ENCODE measurements at regions not wholly inside any gene's neighbourhood (a gene's known extent, or its start where the extent isn't known, plus 50 kb on each side); places are given as distances from the start of the nearest gene placed in this dataset.

DNA sequence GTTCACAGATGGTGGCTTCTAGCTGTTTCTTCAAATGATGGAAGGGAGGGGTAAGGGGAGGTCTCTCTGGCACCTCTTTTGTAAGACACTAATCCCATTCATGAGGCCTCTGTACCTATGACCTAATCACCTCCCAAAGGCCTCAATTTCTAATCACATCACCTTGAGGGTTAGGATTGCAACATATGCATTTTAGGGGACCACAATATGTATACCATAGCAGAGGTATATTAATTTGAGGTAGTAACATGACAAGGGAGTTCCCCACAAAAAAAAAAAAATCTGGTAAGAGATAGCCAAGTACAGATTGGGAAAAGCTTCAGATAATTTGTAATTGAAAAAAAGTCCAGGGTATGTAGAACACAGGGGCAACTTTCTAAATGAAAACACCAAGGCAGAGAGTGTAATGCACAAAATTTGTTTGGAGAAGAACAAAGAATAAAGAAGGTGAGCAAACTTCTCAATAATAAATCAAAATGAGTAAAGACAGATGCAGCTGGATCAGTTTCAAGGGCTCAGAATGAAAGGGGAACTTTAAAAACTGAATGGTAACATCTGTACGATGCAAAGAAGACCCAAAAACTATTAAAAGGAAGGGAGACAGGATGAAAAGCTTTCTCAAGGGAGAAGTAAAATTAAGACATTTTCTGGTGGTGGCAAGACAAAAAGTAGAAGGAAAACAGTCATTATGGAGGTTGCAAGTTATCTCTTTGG lies 125.5 kb upstream of the DCN start:
- Histone ChIP-seq H3K9ac (no peak overlapping the region), H4K20me1 (ENCODE audit: insufficient read depth) (no peaks in the 10 kb centered on the region), H2AFZ (ENCODE audit: low read depth) (no peak overlapping the region), H3K4me1 (ENCODE audit: low read depth, poor library complexity, severe bottlenecking) (no peaks in the 10 kb centered on the region), H3K36me3 (ENCODE audit: insufficient read depth) (no peaks in the 10 kb centered on the region), H3K4me2 (no peak overlapping the region), H3K27me3 (ENCODE audit: insufficient read depth, low read depth) (no peaks in the 10 kb centered on the region), H3K27ac (no peak overlapping the region), H3K4me3 (IDR thresholded peaks at IDR 0.05; ENCODE audit: insufficient read depth, low read depth, low read length) (no peak overlapping the region), H3K79me2 (ENCODE audit: insufficient read depth, low read depth) (no peaks in the 10 kb centered on the region)
- TF ChIP-seq, protein P1, sequence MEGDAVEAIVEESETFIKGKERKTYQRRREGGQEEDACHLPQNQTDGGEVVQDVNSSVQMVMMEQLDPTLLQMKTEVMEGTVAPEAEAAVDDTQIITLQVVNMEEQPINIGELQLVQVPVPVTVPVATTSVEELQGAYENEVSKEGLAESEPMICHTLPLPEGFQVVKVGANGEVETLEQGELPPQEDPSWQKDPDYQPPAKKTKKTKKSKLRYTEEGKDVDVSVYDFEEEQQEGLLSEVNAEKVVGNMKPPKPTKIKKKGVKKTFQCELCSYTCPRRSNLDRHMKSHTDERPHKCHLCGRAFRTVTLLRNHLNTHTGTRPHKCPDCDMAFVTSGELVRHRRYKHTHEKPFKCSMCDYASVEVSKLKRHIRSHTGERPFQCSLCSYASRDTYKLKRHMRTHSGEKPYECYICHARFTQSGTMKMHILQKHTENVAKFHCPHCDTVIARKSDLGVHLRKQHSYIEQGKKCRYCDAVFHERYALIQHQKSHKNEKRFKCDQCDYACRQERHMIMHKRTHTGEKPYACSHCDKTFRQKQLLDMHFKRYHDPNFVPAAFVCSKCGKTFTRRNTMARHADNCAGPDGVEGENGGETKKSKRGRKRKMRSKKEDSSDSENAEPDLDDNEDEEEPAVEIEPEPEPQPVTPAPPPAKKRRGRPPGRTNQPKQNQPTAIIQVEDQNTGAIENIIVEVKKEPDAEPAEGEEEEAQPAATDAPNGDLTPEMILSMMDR (conservative IDR thresholded peaks at IDR 0.05; ENCODE audit: low read depth, low read length): no peak

DNA sequence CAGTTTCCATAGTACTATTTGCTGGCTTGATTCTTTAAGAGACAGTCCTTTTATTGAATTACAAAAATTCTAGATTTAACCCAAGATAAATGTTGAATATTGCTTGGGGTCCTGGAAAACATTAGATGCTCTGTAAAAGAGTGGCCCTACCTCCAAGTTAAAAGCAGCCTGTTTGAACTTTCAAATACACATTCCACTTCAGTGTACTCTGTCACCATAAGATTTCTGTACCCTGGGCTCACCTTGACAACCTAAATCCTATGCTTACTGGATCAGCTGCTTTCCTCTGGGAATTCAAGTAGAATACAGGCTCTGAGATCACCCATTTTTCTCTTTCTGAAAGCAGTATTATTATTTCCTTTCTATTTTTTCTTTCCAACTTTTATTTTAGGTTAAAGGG lies 107.7 kb upstream of the DCN start:
- H3K4me2 ChIP-seq: no peak overlapping the region
- no peaks in the 10 kb centered on the region for H3K36me3 ChIP-seq (ENCODE audit: insufficient read depth)
- H3K9ac ChIP-seq: no peak overlapping the region
- no peaks in the 10 kb centered on the region for H3K4me1 ChIP-seq (ENCODE audit: low read depth, poor library complexity, severe bottlenecking)
- no peaks in the 10 kb centered on the region for H3K27me3 ChIP-seq (ENCODE audit: insufficient read depth, low read depth)
- no peaks in the 10 kb centered on the region for H4K20me1 ChIP-seq (ENCODE audit: insufficient read depth)
- TF ChIP-seq, protein P1 (conservative IDR thresholded peaks at IDR 0.05; ENCODE audit: low read depth, low read length): no peak
- no peaks in the 10 kb centered on the region for H3K79me2 ChIP-seq (ENCODE audit: insufficient read depth, low read depth)
- no peak overlapping the region for H3K27ac ChIP-seq
- H2AFZ ChIP-seq (ENCODE audit: low read depth): no peak overlapping the region
- no peak overlapping the region for H3K4me3 ChIP-seq (IDR thresholded peaks at IDR 0.05; ENCODE audit: insufficient read depth, low read depth, low read length)

DNA sequence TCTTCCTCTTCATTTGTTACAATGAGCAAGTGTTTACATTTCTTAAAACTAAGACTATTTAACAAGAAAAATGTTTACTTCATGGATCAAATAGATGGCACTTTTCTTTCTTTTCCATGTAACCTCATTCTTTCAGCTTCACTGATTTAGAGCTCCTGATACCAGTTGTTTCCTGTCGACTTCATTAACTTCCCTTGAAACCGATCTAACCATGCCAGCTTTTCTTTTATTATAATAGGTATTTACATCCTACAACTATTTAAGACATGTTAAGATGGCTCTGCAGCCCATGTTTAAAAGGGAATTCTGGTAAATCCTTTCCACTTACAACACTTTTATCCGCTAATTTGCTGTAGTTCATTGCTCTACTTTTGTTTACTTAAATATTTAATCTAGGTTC lies 107.3 kb upstream of the DCN start:
- Histone ChIP-seq H3K27me3 (ENCODE audit: insufficient read depth, low read depth) (no peaks in the 10 kb centered on the region), H4K20me1 (ENCODE audit: insufficient read depth) (no peaks in the 10 kb centered on the region), H3K4me3 (IDR thresholded peaks at IDR 0.05; ENCODE audit: insufficient read depth, low read depth, low read length) (no peak overlapping the region), H3K9ac (no peak overlapping the region), H3K36me3 (ENCODE audit: insufficient read depth) (no peaks in the 10 kb centered on the region), H3K4me2 (no peak overlapping the region), H3K79me2 (ENCODE audit: insufficient read depth, low read depth) (no peaks in the 10 kb centered on the region), H2AFZ (ENCODE audit: low read depth) (no peak overlapping the region), H3K4me1 (ENCODE audit: low read depth, poor library complexity, severe bottlenecking) (no peaks in the 10 kb centered on the region), H3K27ac (no peak overlapping the region)
- TF ChIP-seq, protein P1 (conservative IDR thresholded peaks at IDR 0.05; ENCODE audit: low read depth, low read length): no peak

DNA sequence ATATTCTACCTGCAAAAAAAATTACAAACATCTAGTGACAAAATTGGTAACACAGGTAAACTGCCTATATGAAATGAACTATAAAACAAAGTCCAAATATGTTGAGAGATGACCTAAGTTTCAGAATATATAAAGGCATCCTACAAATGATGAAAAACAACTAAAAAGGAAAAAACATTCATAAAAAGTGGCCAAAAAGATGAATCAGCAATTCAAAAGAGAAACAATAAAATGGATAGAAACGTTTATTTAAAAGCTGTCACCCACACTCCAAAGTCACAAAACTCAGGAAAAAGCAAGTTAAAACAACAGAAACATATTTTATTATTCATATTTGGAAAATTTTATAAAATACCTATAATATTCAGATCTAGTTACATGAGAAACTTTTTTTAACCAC lies 106.5 kb upstream of the DCN start:
- H3K27me3 ChIP-seq (ENCODE audit: insufficient read depth, low read depth): no peaks in the 10 kb centered on the region
- TF ChIP-seq, protein P1 (conservative IDR thresholded peaks at IDR 0.05; ENCODE audit: low read depth, low read length): no peak
- H2AFZ ChIP-seq (ENCODE audit: low read depth): no peak overlapping the region
- no peaks in the 10 kb centered on the region for H3K36me3 ChIP-seq (ENCODE audit: insufficient read depth)
- no peak overlapping the region for H3K4me2 ChIP-seq
- no peak overlapping the region for H3K9ac ChIP-seq
- no peaks in the 10 kb centered on the region for H3K4me1 ChIP-seq (ENCODE audit: low read depth, poor library complexity, severe bottlenecking)
- H3K4me3 ChIP-seq (IDR thresholded peaks at IDR 0.05; ENCODE audit: insufficient read depth, low read depth, low read length): no peak overlapping the region
- H4K20me1 ChIP-seq (ENCODE audit: insufficient read depth): no peaks in the 10 kb centered on the region
- no peak overlapping the region for H3K27ac ChIP-seq
- H3K79me2 ChIP-seq (ENCODE audit: insufficient read depth, low read depth): no peaks in the 10 kb centered on the region

Measured in KMS-11 (cell line).